ENCODE measurements at regions not wholly inside any gene's neighbourhood (a gene's known extent, or its start where the extent isn't known, plus 50 kb on each side); places are given as distances from the start of the nearest gene placed in this dataset.
A peak's percentile ranks its signal among the peaks of the same experiment; 100 is the strongest.

GRCh38 chr3:39000008-39000450 is 51.7 kb downstream of the SCN11A start:
- peak; percentile 51 for DNase-seq

GRCh38 chr3:38998086-38998485 is 53.7 kb downstream of the SCN11A start:
- DNase-seq: no peak

- no peak for DNase-seq
Observed at GRCh38 chr3:38996193-38996592, 55.6 kb downstream of the SCN11A start.

GRCh38 chr3:38994251-38994650 is 57.5 kb downstream of the SCN11A start:
- DNase-seq: no peak

GRCh38 chr3:38992117-38992760 is 59.5 kb downstream of the SCN11A start:
- DNase-seq: no peak

GRCh38 chr3:38990621-38991020 is 61.1 kb downstream of the SCN11A start:
- DNase-seq: no peak

GRCh38 chr3:38989917-38990510 is 61.7 kb downstream of the SCN11A start:
- no peak for DNase-seq

- DNase-seq: no peak
Observed at GRCh38 chr3:38988955-38989354, 62.8 kb downstream of the SCN11A start.

GRCh38 chr3:38987456-38987855 is 64.3 kb downstream of the SCN11A start:
- no peak for DNase-seq

- DNase-seq: no peak
Observed at GRCh38 chr3:38986901-38987300, 64.8 kb downstream of the SCN11A start.

- no peak for DNase-seq
Observed at GRCh38 chr3:38985981-38986380, 65.8 kb downstream of the SCN11A start.

GRCh38 chr3:38985581-38985980 is 66.2 kb downstream of the SCN11A start:
- DNase-seq: no peak

- DNase-seq: no peak
Observed at GRCh38 chr3:38984731-38985130, 67.0 kb downstream of the SCN11A start.

GRCh38 chr3:38984110-38984509 is 67.6 kb downstream of the SCN11A start:
- DNase-seq: no peak

GRCh38 chr3:38980938-38981337 is 70.8 kb downstream of the SCN11A start:
- DNase-seq: no peak

- no peak for DNase-seq
Observed at GRCh38 chr3:38978729-38979128, 73.0 kb downstream of the SCN11A start.

GRCh38 chr3:38970851-38971638 is 80.7 kb downstream of the SCN11A start:
- no peak for DNase-seq

GRCh38 chr3:38969317-38970235 is 82.2 kb downstream of the SCN11A start:
- no peak for DNase-seq

GRCh38 chr3:38968891-38969290 is 82.9 kb downstream of the SCN11A start:
- no peak for DNase-seq

- no peak for DNase-seq
Observed at GRCh38 chr3:38968403-38968802, 83.3 kb downstream of the SCN11A start.

GRCh38 chr3:38967693-38967989 is 84.1 kb downstream of the SCN11A start:
- no peak for DNase-seq

GRCh38 chr3:38966811-38967692 is 84.7 kb downstream of the SCN11A start:
- no peak for DNase-seq

All from CD4-positive, alpha-beta T cell treated with Interleukin-10 for 1 hour (primary cell).